ENCODE measurements at regions not wholly inside any gene's neighbourhood (a gene's known extent, or its start where the extent isn't known, plus 50 kb on each side); places are given as distances from the start of the nearest gene placed in this dataset.

DNA sequence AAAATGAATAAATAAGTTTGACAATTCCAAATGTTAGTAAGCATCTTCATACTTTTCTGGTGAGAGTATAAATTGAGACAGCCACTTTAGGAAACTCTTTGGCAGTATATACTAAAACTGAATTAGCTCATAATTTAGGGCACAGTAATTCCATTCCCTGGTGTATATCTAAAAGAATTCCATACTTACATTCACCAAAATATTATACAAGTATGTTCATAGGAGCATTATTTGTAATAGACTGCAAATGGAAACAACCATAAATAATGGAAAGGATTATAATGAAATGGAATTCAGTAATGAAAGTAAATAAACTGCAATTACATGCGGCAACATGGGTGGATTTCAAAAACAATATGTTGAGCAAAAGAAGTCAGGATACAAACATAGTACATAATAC lies 315.8 kb upstream of the LRRC4C start:
- Histone ChIP-seq H3K27ac (ENCODE audit: low read length) (no peak overlapping the region), H3K4me2 (ENCODE audit: low read depth, low read length) (no peak overlapping the region), H3K9ac (ENCODE audit: low read length) (no peak overlapping the region), H3K4me1 (ENCODE audit: low read length) (no peaks in the 10 kb centered on the region), H4K20me1 (ENCODE audit: insufficient read depth, low read length) (no peaks in the 10 kb centered on the region), H3K4me3 (ENCODE audit: low read length) (no peak overlapping the region), H2AFZ (ENCODE audit: low read length) (no peak overlapping the region), H3K9me2 (replicated peaks; ENCODE audit: insufficient read depth, low read length) (no peaks in the 10 kb centered on the region), H3K79me2 (ENCODE audit: low read length) (no peaks in the 10 kb centered on the region), H3K9me3 (replicated peaks; ENCODE audit: insufficient read depth, low read length) (no peaks in the 10 kb centered on the region), H3K27me3 (replicated peaks; ENCODE audit: insufficient read depth, low read length) (no peaks in the 10 kb centered on the region), H3F3A (ENCODE audit: insufficient read depth, low read length) (no peaks in the 10 kb centered on the region), H3K36me3 (replicated peaks; ENCODE audit: insufficient read depth, low read length) (no peaks in the 10 kb centered on the region)
- no peak for DNase-seq
- no peak for TF ChIP-seq EZH2 (optimal IDR thresholded peaks at IDR 0.05; ENCODE audit: low read depth, low read length)
- TF ChIP-seq, protein P1, sequence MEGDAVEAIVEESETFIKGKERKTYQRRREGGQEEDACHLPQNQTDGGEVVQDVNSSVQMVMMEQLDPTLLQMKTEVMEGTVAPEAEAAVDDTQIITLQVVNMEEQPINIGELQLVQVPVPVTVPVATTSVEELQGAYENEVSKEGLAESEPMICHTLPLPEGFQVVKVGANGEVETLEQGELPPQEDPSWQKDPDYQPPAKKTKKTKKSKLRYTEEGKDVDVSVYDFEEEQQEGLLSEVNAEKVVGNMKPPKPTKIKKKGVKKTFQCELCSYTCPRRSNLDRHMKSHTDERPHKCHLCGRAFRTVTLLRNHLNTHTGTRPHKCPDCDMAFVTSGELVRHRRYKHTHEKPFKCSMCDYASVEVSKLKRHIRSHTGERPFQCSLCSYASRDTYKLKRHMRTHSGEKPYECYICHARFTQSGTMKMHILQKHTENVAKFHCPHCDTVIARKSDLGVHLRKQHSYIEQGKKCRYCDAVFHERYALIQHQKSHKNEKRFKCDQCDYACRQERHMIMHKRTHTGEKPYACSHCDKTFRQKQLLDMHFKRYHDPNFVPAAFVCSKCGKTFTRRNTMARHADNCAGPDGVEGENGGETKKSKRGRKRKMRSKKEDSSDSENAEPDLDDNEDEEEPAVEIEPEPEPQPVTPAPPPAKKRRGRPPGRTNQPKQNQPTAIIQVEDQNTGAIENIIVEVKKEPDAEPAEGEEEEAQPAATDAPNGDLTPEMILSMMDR (IDR thresholded peaks at IDR 0.05; ENCODE audit: low read length): no peak
- TF ChIP-seq EZH2phosphoT487 (IDR thresholded peaks at IDR 0.05; ENCODE audit: low read length): no peak

DNA sequence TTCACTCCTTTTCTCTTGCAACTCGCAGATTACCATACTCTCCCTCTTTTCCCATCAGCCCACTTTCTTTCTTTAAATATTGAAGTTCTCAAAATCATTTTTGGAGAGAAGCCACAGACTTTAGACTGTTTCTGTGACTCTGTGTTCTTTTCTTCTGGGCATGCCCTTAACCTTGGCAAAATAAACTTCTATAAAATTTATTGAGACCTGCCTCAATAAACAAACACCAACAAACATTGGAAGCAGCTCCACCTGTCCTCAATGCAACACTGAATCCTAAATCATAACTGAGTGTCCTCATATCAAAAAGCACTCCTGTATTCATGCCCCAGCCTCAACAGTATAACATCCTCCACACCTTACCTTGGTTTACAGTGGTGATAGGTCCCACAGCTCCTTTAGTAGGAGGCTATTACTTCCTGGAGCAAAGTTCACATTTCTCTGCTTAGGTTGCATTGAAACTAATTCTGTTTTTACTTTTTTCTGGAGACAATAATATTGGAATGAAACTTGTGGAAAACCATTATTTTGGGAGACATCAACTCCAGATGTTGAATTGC lies 320.0 kb upstream of the LRRC4C start:
- no peak for DNase-seq
- Histone ChIP-seq H3K4me1 (ENCODE audit: low read length) (no peaks in the 10 kb centered on the region), H3K9me3 (replicated peaks; ENCODE audit: insufficient read depth, low read length) (no peaks in the 10 kb centered on the region)

DNA sequence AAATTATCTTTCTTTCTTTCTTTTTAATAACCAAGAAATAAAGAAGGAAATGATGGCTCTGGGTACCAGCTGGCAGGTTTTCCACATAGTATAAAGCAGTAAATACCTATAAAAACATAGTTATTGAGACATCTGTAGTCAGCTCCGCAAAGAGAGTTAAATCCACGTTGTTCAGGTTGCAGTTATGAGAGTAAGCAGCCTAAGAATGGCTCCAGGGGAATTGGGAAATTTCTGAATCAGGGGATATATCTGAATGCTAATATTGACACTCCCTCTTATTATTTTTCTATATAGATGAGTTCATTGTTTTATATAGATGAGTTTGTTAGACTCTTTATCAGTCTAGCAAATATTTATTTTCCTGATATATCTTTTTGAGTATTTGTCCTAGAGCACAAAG lies 322.0 kb upstream of the LRRC4C start:
- TF ChIP-seq, protein P1 (IDR thresholded peaks at IDR 0.05; ENCODE audit: low read length): no peak
- TF ChIP-seq EZH2phosphoT487 (IDR thresholded peaks at IDR 0.05; ENCODE audit: low read length): no peak
- TF ChIP-seq EZH2 (optimal IDR thresholded peaks at IDR 0.05; ENCODE audit: low read depth, low read length): no peak
- H4K20me1 ChIP-seq (ENCODE audit: insufficient read depth, low read length): no peaks in the 10 kb centered on the region
- no peaks in the 10 kb centered on the region for H3K36me3 ChIP-seq (replicated peaks; ENCODE audit: insufficient read depth, low read length)
- H3K4me2 ChIP-seq (ENCODE audit: low read depth, low read length): no peak overlapping the region
- H3K79me2 ChIP-seq (ENCODE audit: low read length): no peaks in the 10 kb centered on the region
- no peaks in the 10 kb centered on the region for H3K27me3 ChIP-seq (replicated peaks; ENCODE audit: insufficient read depth, low read length)
- peaks cover 10% of the 10 kb centered on the region for H3K4me1 ChIP-seq (ENCODE audit: low read length)
- no peak overlapping the region for H2AFZ ChIP-seq (ENCODE audit: low read length)
- no peaks in the 10 kb centered on the region for H3K9me3 ChIP-seq (replicated peaks; ENCODE audit: insufficient read depth, low read length)
- H3K4me3 ChIP-seq (ENCODE audit: low read length): no peak overlapping the region
- DNase-seq: no peak
- H3K9ac ChIP-seq (ENCODE audit: low read length): no peak overlapping the region
- no peaks in the 10 kb centered on the region for H3K9me2 ChIP-seq (replicated peaks; ENCODE audit: insufficient read depth, low read length)
- H3F3A ChIP-seq (ENCODE audit: insufficient read depth, low read length): peaks cover 3% of the 10 kb centered on the region; the same call in 1 of the 2 replicates
- no peak overlapping the region for H3K27ac ChIP-seq (ENCODE audit: low read length)

More for the DNA sequence above, 320.0 kb upstream of the LRRC4C start:
- Histone ChIP-seq H3K27ac (ENCODE audit: low read length) (no peak overlapping the region), H3F3A (ENCODE audit: insufficient read depth, low read length) (no peaks in the 10 kb centered on the region), H3K79me2 (ENCODE audit: low read length) (no peaks in the 10 kb centered on the region), H4K20me1 (ENCODE audit: insufficient read depth, low read length) (no peaks in the 10 kb centered on the region), H3K9ac (ENCODE audit: low read length) (no peak overlapping the region), H3K27me3 (replicated peaks; ENCODE audit: insufficient read depth, low read length) (no peaks in the 10 kb centered on the region), H3K4me2 (ENCODE audit: low read depth, low read length) (no peak overlapping the region), H3K36me3 (replicated peaks; ENCODE audit: insufficient read depth, low read length) (no peaks in the 10 kb centered on the region), H2AFZ (ENCODE audit: low read length) (no peak overlapping the region), H3K9me2 (replicated peaks; ENCODE audit: insufficient read depth, low read length) (no peaks in the 10 kb centered on the region), H3K4me3 (ENCODE audit: low read length) (no peak overlapping the region)
- TF ChIP-seq EZH2phosphoT487 (IDR thresholded peaks at IDR 0.05; ENCODE audit: low read length): no peak

DNA sequence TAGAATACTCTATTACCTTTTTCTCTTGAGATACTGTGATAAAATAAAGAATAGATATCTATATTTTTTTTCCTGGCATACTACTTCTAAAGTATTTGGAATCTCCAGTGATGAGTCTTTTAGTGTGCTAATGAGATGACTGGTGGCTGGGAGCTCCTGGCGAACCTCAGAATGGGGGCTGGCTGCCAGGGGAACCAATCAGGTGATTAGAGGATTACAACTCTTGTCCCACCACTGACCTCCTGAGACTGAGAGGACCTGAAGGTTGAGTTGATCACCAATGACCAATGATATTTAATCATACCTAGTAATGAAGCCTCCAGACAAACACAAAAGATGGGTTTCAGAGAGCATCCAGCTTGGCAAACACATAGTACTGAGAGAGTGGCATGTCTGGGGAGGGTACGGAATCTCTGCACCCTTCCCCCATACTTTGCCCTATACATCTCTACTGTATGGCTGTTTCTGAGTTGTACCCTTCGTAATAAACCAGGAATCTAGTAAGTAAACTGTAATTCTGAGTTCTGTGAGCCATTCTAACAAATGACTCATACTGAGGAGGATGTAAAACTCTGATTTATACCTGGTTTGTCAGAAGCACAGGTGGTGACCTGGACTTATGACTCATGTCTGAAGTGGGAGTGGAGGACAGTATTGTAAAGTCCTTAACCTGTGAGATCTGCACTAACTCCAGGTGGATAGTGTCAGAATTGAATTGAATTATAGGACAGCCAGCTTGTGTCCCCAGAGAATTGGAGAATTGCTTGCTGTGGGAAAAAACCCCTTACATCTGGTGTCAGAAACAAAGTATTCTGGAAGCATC lies 325.3 kb upstream of the LRRC4C start:
- DNase-seq: no peak
- Histone ChIP-seq H3K9me2 (replicated peaks; ENCODE audit: insufficient read depth, low read length) (no peaks in the 10 kb centered on the region), H3K4me1 (ENCODE audit: low read length) (peaks cover 25% of the 10 kb centered on the region), H3K4me3 (ENCODE audit: low read length) (no peak overlapping the region), H3K9ac (ENCODE audit: low read length) (no peak overlapping the region), H3K79me2 (ENCODE audit: low read length) (no peaks in the 10 kb centered on the region), H3K4me2 (ENCODE audit: low read depth, low read length) (no peak overlapping the region), H3K27ac (ENCODE audit: low read length) (no peak overlapping the region), H3F3A (ENCODE audit: insufficient read depth, low read length) (peaks cover 13% of the 10 kb centered on the region; the same call in 1 of the 2 replicates), H3K36me3 (replicated peaks; ENCODE audit: insufficient read depth, low read length) (no peaks in the 10 kb centered on the region), H3K9me3 (replicated peaks; ENCODE audit: insufficient read depth, low read length) (no peaks in the 10 kb centered on the region), H4K20me1 (ENCODE audit: insufficient read depth, low read length) (no peaks in the 10 kb centered on the region), H2AFZ (ENCODE audit: low read length) (no peak overlapping the region), H3K27me3 (replicated peaks; ENCODE audit: insufficient read depth, low read length) (no peaks in the 10 kb centered on the region)
- TF ChIP-seq EZH2 (optimal IDR thresholded peaks at IDR 0.05; ENCODE audit: low read depth, low read length): no peak
- TF ChIP-seq EZH2phosphoT487 (IDR thresholded peaks at IDR 0.05; ENCODE audit: low read length): no peak
- TF ChIP-seq, protein P1 (IDR thresholded peaks at IDR 0.05; ENCODE audit: low read length): no peak

All from MM.1S (cell line).